RWPE2 (cell line): ENCODE measurements at regions not wholly inside any gene's neighbourhood (a gene's known extent, or its start where the extent isn't known, plus 50 kb on each side); places are given as distances from the start of the nearest gene placed in this dataset.
A peak's percentile ranks its signal among the peaks of the same experiment; 100 is the strongest.

Experiments
- ATAC-seq: fragments of 200-7000 bp; cut with Tn5 transposase; 3 replicates; pipeline ENCODE4 v1.9.1; 2021; ENCODE audit warnings: low read depth
- DNase-seq: peaks from one replicate; pipeline ENCODE4 v3.0.0-alpha.2; 2020; ENCODE audit warnings: low spot score
- H3K27ac ChIP-seq: fragments of 450-650 bp; 2 replicates; pipeline ENCODE4 v1.5.1; 2017; ENCODE audit warnings: mild to moderate bottlenecking; ENCODE audit not compliant: poor library complexity, severe bottlenecking
- H3K27me3 ChIP-seq: fragments of 250-450 bp; sonication (Bioruptor Pico); 2 replicates; pipeline ENCODE4 v1.5.1; 2021; ENCODE audit warnings: mild to moderate bottlenecking, moderate library complexity; ENCODE audit not compliant: insufficient read depth, poor library complexity, severe bottlenecking
- H3K36me3 ChIP-seq: fragments of 250-450 bp; sonication (Bioruptor Pico); 2 replicates; pipeline ENCODE4 v1.5.1; 2020; ENCODE audit warnings: low read depth, mild to moderate bottlenecking, moderate library complexity
- H3K4me1 ChIP-seq: fragments of 250-450 bp; sonication (Bioruptor Pico); 2 replicates; pipeline ENCODE4 v1.5.1; 2021; ENCODE audit warnings: mild to moderate bottlenecking, moderate library complexity; ENCODE audit not compliant: insufficient read depth, poor library complexity, severe bottlenecking
- H3K4me3 ChIP-seq: fragments of 250-450 bp; sonication (Bioruptor Pico); 2 replicates; pipeline ENCODE4 v1.5.1; 2021; ENCODE audit warnings: mild to moderate bottlenecking, moderate library complexity; ENCODE audit not compliant: severe bottlenecking
- H3K9me3 ChIP-seq: fragments of 250-450 bp; sonication (Bioruptor Pico); 2 replicates; pipeline ENCODE4 v1.5.1; 2021; ENCODE audit warnings: mild to moderate bottlenecking, moderate library complexity; ENCODE audit not compliant: severe bottlenecking
- TF ChIP-seq, protein P1 (sequence below): fragments of 450-650 bp; IDR thresholded peaks from one replicate; pipeline ENCODE4 v1.5.1; 2017; ENCODE audit warnings: mild to moderate bottlenecking, moderate library complexity; ENCODE audit not compliant: poor library complexity, severe bottlenecking

DNA sequence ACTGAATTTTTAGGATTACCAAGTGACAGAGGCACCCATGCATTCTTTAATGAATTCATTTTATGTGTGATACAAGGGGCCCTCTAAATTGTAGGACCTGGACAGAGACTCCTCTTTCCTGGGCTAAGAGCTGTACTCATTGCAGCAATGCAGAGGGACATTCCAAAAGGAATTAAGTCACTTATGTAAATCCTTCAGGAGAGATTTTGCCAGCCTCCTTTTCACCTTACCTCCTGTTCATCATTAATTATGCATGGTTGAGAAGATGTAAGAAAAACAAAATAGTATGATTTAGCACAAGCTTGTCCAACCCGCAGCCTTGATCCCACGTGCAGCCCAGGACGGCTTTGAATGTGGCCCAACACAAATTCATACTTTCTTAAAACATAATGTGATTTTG, 84.5 kb upstream of the TANK start:
- Histone ChIP-seq H3K36me3 (no peaks in the 10 kb centered on the region), H3K9me3 (no peaks in the 10 kb centered on the region), H3K27me3 (no peaks in the 10 kb centered on the region), H3K4me3 (no peak overlapping the region), H3K4me1 (peaks cover 13% of the 10 kb centered on the region), H3K27ac (no peak overlapping the region)
- ATAC-seq (no peak), DNase-seq (no peak)
- TF ChIP-seq, protein P1, sequence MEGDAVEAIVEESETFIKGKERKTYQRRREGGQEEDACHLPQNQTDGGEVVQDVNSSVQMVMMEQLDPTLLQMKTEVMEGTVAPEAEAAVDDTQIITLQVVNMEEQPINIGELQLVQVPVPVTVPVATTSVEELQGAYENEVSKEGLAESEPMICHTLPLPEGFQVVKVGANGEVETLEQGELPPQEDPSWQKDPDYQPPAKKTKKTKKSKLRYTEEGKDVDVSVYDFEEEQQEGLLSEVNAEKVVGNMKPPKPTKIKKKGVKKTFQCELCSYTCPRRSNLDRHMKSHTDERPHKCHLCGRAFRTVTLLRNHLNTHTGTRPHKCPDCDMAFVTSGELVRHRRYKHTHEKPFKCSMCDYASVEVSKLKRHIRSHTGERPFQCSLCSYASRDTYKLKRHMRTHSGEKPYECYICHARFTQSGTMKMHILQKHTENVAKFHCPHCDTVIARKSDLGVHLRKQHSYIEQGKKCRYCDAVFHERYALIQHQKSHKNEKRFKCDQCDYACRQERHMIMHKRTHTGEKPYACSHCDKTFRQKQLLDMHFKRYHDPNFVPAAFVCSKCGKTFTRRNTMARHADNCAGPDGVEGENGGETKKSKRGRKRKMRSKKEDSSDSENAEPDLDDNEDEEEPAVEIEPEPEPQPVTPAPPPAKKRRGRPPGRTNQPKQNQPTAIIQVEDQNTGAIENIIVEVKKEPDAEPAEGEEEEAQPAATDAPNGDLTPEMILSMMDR: no peak

DNA sequence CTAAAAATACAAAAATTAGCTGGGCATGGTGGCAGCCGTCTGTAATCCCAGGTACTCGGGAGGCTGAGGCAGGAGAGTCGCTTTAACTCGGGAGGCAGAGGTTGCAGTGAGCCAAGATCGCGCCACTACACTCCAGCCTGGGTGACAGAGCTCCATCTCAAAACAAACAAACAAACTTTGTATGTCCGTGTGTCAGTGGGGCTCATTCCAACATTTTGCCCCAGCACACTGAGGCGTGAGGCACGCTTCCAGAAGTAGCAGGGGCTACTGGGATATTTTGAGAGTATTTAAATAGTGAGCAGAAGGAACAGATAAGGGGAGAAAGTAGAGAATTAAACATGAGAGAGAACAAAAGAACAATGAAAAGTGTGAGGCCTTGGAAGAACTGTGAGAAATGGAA, 83.3 kb upstream of the TANK start:
- ATAC-seq (no peak), DNase-seq (no peak)
- H3K27ac ChIP-seq: no peak overlapping the region
- H3K4me3 ChIP-seq: no peak overlapping the region
- H3K9me3 ChIP-seq: no peaks in the 10 kb centered on the region
- no peaks in the 10 kb centered on the region for H3K36me3 ChIP-seq
- TF ChIP-seq, protein P1: no peak
- H3K27me3 ChIP-seq: no peaks in the 10 kb centered on the region
- H3K4me1 ChIP-seq: peaks cover 13% of the 10 kb centered on the region

DNA sequence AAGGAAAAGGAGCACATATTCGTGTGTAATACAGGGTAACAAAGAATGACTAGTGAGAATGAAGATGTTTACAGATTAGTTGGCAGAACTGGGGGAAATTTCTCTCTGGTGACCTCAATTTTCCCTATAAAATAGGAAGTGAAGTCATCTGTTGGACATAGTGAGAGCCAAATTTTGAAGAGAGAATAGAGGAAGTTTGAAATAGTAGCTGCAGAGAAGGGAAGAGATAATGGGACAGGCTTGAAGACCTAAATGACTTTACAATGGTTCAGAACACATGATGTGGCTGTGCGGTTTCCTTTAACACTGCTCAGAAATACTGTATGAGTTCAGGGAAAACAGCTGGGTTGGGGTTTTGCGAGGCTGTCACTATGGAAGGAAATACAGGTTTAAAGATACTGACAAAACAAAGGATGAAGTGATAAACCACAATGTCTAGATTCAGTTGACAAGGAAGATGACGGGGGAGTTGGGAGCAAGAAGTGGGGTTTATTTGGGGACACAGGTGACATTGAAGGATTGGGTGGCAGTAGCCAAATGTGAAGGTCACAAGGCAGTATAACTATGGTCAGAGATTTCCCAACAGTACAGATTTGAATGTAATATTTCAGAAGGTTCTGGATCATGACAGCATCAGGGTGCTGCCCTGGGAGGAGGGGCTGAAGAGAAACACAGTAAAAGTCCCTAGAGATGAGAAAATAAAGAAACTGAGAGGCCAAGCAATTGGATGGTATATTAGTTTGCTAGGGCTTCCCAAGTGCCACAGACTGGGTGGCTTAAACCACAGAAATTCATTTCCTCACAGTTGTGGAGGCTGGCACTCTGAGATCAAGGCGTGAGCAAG, 82.6 kb upstream of the TANK start:
- TF ChIP-seq, protein P1: no peak
- no peak overlapping the region for H3K4me3 ChIP-seq
- peaks cover 13% of the 10 kb centered on the region for H3K4me1 ChIP-seq
- no peaks in the 10 kb centered on the region for H3K36me3 ChIP-seq
- H3K9me3 ChIP-seq: no peaks in the 10 kb centered on the region
- peak; percentile 25; the same call in 1 of the 3 replicates for ATAC-seq
- no peaks in the 10 kb centered on the region for H3K27me3 ChIP-seq
- no peak for DNase-seq
- peak overlapping the region; percentile 20 for H3K27ac ChIP-seq

DNA sequence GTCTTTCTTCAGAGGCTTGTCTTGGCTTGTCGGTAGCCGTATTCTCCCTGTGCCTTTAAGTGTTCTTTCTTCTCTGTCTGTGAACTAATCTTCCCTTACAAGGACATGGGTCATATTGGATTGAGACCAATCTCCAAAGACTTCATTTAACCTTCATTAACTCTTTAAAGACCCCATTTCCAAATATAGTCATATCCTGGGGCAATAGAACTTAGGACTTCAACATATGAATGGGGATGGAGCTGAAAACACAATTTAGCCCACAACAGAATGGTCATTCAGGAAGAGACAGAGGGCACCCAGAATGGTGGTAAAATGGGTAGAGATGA, 82.1 kb upstream of the TANK start:
- TF ChIP-seq, protein P1: no peak
- Histone ChIP-seq H3K36me3 (no peaks in the 10 kb centered on the region), H3K9me3 (no peaks in the 10 kb centered on the region), H3K4me1 (peaks cover 13% of the 10 kb centered on the region), H3K27me3 (no peaks in the 10 kb centered on the region), H3K27ac (peak overlapping the region; percentile 20), H3K4me3 (no peak overlapping the region)
- ATAC-seq (peak; percentile 87), DNase-seq (no peak)

DNA sequence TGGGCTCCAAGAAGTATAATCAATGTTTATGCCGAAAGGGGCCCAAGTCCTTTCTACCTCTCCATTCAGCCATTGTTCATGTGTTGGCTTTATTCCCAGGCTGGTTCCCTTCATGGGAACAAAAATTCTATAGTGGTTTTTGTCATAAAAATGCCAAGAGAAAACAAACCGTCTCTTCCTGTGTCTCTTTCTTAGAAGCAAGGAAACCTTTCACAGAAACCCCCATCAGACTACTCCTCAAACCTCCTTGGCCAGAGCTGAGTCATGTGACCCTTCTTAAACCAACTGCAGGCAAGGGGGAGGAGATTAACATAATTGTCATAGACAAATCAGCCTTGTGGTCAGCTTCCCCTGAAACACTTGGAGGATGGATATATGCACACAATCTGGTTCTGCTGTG, 75.1 kb upstream of the TANK start:
- TF ChIP-seq, protein P1: no peak
- H3K27me3 ChIP-seq: no peaks in the 10 kb centered on the region
- ATAC-seq: no peak

More for the DNA sequence above, 75.1 kb upstream of the TANK start:
- no peak for DNase-seq
- Histone ChIP-seq H3K4me1 (no peaks in the 10 kb centered on the region), H3K27ac (no peak overlapping the region), H3K4me3 (no peak overlapping the region), H3K9me3 (no peaks in the 10 kb centered on the region), H3K36me3 (no peaks in the 10 kb centered on the region)
